ENCODE measurements at regions not wholly inside any gene's neighbourhood (a gene's known extent, or its start where the extent isn't known, plus 50 kb on each side); places are given as distances from the start of the nearest gene placed in this dataset.

GRCh38 chr13:57450356-57450755, 181.2 kb upstream of the PCDH17 start:
- Histone ChIP-seq H3K4me3 (ENCODE audit: low read length) (no peak overlapping the region), H3K4me2 (ENCODE audit: low read depth, low read length, poor library complexity, severe bottlenecking) (no peak overlapping the region), H3K27me3 (ENCODE audit: low read length) (no peaks in the 10 kb centered on the region), H3K9me2 (replicated peaks; ENCODE audit: insufficient read depth, low read length) (no peaks in the 10 kb centered on the region), H3K9ac (ENCODE audit: low read length) (no peak overlapping the region), H3K79me2 (ENCODE audit: low read length) (no peaks in the 10 kb centered on the region), H3K36me3 (ENCODE audit: insufficient read depth, low read length) (no peaks in the 10 kb centered on the region), H3K4me1 (ENCODE audit: low read length) (no peaks in the 10 kb centered on the region), H4K20me1 (ENCODE audit: insufficient read depth, low read depth, low read length) (no peaks in the 10 kb centered on the region), H3K9me3 (ENCODE audit: low read length) (peaks cover 28% of the 10 kb centered on the region), H2AFZ (ENCODE audit: low read length) (no peak overlapping the region), H3K27ac (ENCODE audit: low read length) (no peak overlapping the region)
- no peak for DNase-seq

GRCh38 chr13:57452228-57452627, 179.3 kb upstream of the PCDH17 start:
- no peaks in the 10 kb centered on the region for H3K27me3 ChIP-seq (ENCODE audit: low read length)
- H3K9ac ChIP-seq (ENCODE audit: low read length) = no peak overlapping the region
- DNase-seq = no peak
- H3K36me3 ChIP-seq (ENCODE audit: insufficient read depth, low read length) = no peaks in the 10 kb centered on the region
- no peak overlapping the region for H2AFZ ChIP-seq (ENCODE audit: low read length)
- H3K9me3 ChIP-seq (ENCODE audit: low read length) = peaks cover 36% of the 10 kb centered on the region
- no peaks in the 10 kb centered on the region for H3K9me2 ChIP-seq (replicated peaks; ENCODE audit: insufficient read depth, low read length)
- no peaks in the 10 kb centered on the region for H3K4me1 ChIP-seq (ENCODE audit: low read length)
- H3K4me2 ChIP-seq (ENCODE audit: low read depth, low read length, poor library complexity, severe bottlenecking) = no peak overlapping the region
- no peaks in the 10 kb centered on the region for H4K20me1 ChIP-seq (ENCODE audit: insufficient read depth, low read depth, low read length)
- H3K4me3 ChIP-seq (ENCODE audit: low read length) = no peak overlapping the region
- H3K27ac ChIP-seq (ENCODE audit: low read length) = no peak overlapping the region
- no peaks in the 10 kb centered on the region for H3K79me2 ChIP-seq (ENCODE audit: low read length)

- H2AFZ ChIP-seq (ENCODE audit: low read length) = no peak overlapping the region
- H3K27me3 ChIP-seq (ENCODE audit: low read length) = no peaks in the 10 kb centered on the region
- H3K4me3 ChIP-seq (ENCODE audit: low read length) = no peak overlapping the region
- H3K9me2 ChIP-seq (replicated peaks; ENCODE audit: insufficient read depth, low read length) = no peaks in the 10 kb centered on the region
- H3K27ac ChIP-seq (ENCODE audit: low read length) = no peak overlapping the region
- no peak for DNase-seq
- H3K4me1 ChIP-seq (ENCODE audit: low read length) = no peaks in the 10 kb centered on the region
- no peak overlapping the region for H3K4me2 ChIP-seq (ENCODE audit: low read depth, low read length, poor library complexity, severe bottlenecking)
- H4K20me1 ChIP-seq (ENCODE audit: insufficient read depth, low read depth, low read length) = no peaks in the 10 kb centered on the region
- H3K9me3 ChIP-seq (ENCODE audit: low read length) = peaks cover 28% of the 10 kb centered on the region
- H3K9ac ChIP-seq (ENCODE audit: low read length) = no peak overlapping the region
- H3K36me3 ChIP-seq (ENCODE audit: insufficient read depth, low read length) = no peaks in the 10 kb centered on the region
- H3K79me2 ChIP-seq (ENCODE audit: low read length) = no peaks in the 10 kb centered on the region
These were observed 161.1 kb upstream of the PCDH17 start for GRCh38 chr13:57470491-57470890.

- no peak overlapping the region for H3K4me3 ChIP-seq (ENCODE audit: low read length)
- H3K27ac ChIP-seq (ENCODE audit: low read length) = no peak overlapping the region
- no peak overlapping the region for H3K4me2 ChIP-seq (ENCODE audit: low read depth, low read length, poor library complexity, severe bottlenecking)
- H3K4me1 ChIP-seq (ENCODE audit: low read length) = no peaks in the 10 kb centered on the region
- H2AFZ ChIP-seq (ENCODE audit: low read length) = no peak overlapping the region
- H4K20me1 ChIP-seq (ENCODE audit: insufficient read depth, low read depth, low read length) = no peaks in the 10 kb centered on the region
- no peak overlapping the region for H3K9ac ChIP-seq (ENCODE audit: low read length)
- no peaks in the 10 kb centered on the region for H3K27me3 ChIP-seq (ENCODE audit: low read length)
- no peaks in the 10 kb centered on the region for H3K36me3 ChIP-seq (ENCODE audit: insufficient read depth, low read length)
- H3K9me3 ChIP-seq (ENCODE audit: low read length) = peaks cover 27% of the 10 kb centered on the region
- H3K9me2 ChIP-seq (replicated peaks; ENCODE audit: insufficient read depth, low read length) = no peaks in the 10 kb centered on the region
- DNase-seq = no peak
- no peaks in the 10 kb centered on the region for H3K79me2 ChIP-seq (ENCODE audit: low read length)
These were observed 140.2 kb upstream of the PCDH17 start for GRCh38 chr13:57491318-57491717.

- Histone ChIP-seq H3K27me3 (ENCODE audit: low read length) (no peaks in the 10 kb centered on the region), H3K4me3 (ENCODE audit: low read length) (no peak overlapping the region), H3K79me2 (ENCODE audit: low read length) (no peaks in the 10 kb centered on the region), H4K20me1 (ENCODE audit: insufficient read depth, low read depth, low read length) (no peaks in the 10 kb centered on the region), H3K27ac (ENCODE audit: low read length) (no peak overlapping the region), H3K36me3 (ENCODE audit: insufficient read depth, low read length) (no peaks in the 10 kb centered on the region), H3K9me3 (ENCODE audit: low read length) (peaks cover 51% of the 10 kb centered on the region), H3K9me2 (replicated peaks; ENCODE audit: insufficient read depth, low read length) (no peaks in the 10 kb centered on the region), H2AFZ (ENCODE audit: low read length) (no peak overlapping the region), H3K9ac (ENCODE audit: low read length) (no peak overlapping the region), H3K4me1 (ENCODE audit: low read length) (no peaks in the 10 kb centered on the region), H3K4me2 (ENCODE audit: low read depth, low read length, poor library complexity, severe bottlenecking) (no peak overlapping the region)
- DNase-seq = no peak
These were observed 123.6 kb upstream of the PCDH17 start for GRCh38 chr13:57507752-57508463.

GRCh38 chr13:57511603-57512002, 119.9 kb upstream of the PCDH17 start:
- H3K4me2 ChIP-seq (ENCODE audit: low read depth, low read length, poor library complexity, severe bottlenecking) = no peak overlapping the region
- H3K4me1 ChIP-seq (ENCODE audit: low read length) = no peaks in the 10 kb centered on the region
- H2AFZ ChIP-seq (ENCODE audit: low read length) = no peak overlapping the region
- H3K27ac ChIP-seq (ENCODE audit: low read length) = no peak overlapping the region
- H3K36me3 ChIP-seq (ENCODE audit: insufficient read depth, low read length) = no peaks in the 10 kb centered on the region
- H3K9me3 ChIP-seq (ENCODE audit: low read length) = peaks cover 56% of the 10 kb centered on the region
- H4K20me1 ChIP-seq (ENCODE audit: insufficient read depth, low read depth, low read length) = no peaks in the 10 kb centered on the region
- DNase-seq = no peak
- H3K79me2 ChIP-seq (ENCODE audit: low read length) = no peaks in the 10 kb centered on the region
- no peaks in the 10 kb centered on the region for H3K27me3 ChIP-seq (ENCODE audit: low read length)
- no peak overlapping the region for H3K4me3 ChIP-seq (ENCODE audit: low read length)
- no peak overlapping the region for H3K9ac ChIP-seq (ENCODE audit: low read length)
- no peaks in the 10 kb centered on the region for H3K9me2 ChIP-seq (replicated peaks; ENCODE audit: insufficient read depth, low read length)

GRCh38 chr13:57527114-57527735, 104.3 kb upstream of the PCDH17 start:
- no peak overlapping the region for H3K4me3 ChIP-seq (ENCODE audit: low read length)
- DNase-seq = no peak
- H4K20me1 ChIP-seq (ENCODE audit: insufficient read depth, low read depth, low read length) = no peaks in the 10 kb centered on the region
- no peaks in the 10 kb centered on the region for H3K9me2 ChIP-seq (replicated peaks; ENCODE audit: insufficient read depth, low read length)
- H3K4me1 ChIP-seq (ENCODE audit: low read length) = no peaks in the 10 kb centered on the region
- H3K9me3 ChIP-seq (ENCODE audit: low read length) = peaks cover 44% of the 10 kb centered on the region
- H3K27ac ChIP-seq (ENCODE audit: low read length) = no peak overlapping the region
- H3K9ac ChIP-seq (ENCODE audit: low read length) = no peak overlapping the region
- H3K36me3 ChIP-seq (ENCODE audit: insufficient read depth, low read length) = no peaks in the 10 kb centered on the region
- H3K4me2 ChIP-seq (ENCODE audit: low read depth, low read length, poor library complexity, severe bottlenecking) = no peak overlapping the region
- no peaks in the 10 kb centered on the region for H3K27me3 ChIP-seq (ENCODE audit: low read length)
- H3K79me2 ChIP-seq (ENCODE audit: low read length) = no peaks in the 10 kb centered on the region
- H2AFZ ChIP-seq (ENCODE audit: low read length) = no peak overlapping the region

- Histone ChIP-seq H3K4me3 (ENCODE audit: low read length) (no peak overlapping the region), H2AFZ (ENCODE audit: low read length) (no peak overlapping the region), H3K79me2 (ENCODE audit: low read length) (no peaks in the 10 kb centered on the region), H3K4me1 (ENCODE audit: low read length) (no peaks in the 10 kb centered on the region), H3K9ac (ENCODE audit: low read length) (no peak overlapping the region), H3K4me2 (ENCODE audit: low read depth, low read length, poor library complexity, severe bottlenecking) (no peak overlapping the region), H3K36me3 (ENCODE audit: insufficient read depth, low read length) (no peaks in the 10 kb centered on the region), H3K27ac (ENCODE audit: low read length) (no peak overlapping the region), H3K27me3 (ENCODE audit: low read length) (no peaks in the 10 kb centered on the region), H3K9me3 (ENCODE audit: low read length) (peaks cover 57% of the 10 kb centered on the region), H3K9me2 (replicated peaks; ENCODE audit: insufficient read depth, low read length) (no peaks in the 10 kb centered on the region), H4K20me1 (ENCODE audit: insufficient read depth, low read depth, low read length) (no peaks in the 10 kb centered on the region)
- DNase-seq = no peak
These were observed 100.3 kb upstream of the PCDH17 start for GRCh38 chr13:57531256-57531655.
